CD4-positive, alpha-beta T cell (primary cell): ENCODE measurements at regions not wholly inside any gene's neighbourhood (a gene's known extent, or its start where the extent isn't known, plus 50 kb on each side); places are given as distances from the start of the nearest gene placed in this dataset.

Source experiments
- ATAC-seq: fragments of 200-7000 bp; cut with Tn5 transposase; one replicate; pipeline ENCODE4 v1.10.0; 2022; ENCODE audit warnings: mild to moderate bottlenecking; ENCODE audit not compliant: poor library complexity
- CTCF ChIA-PET: fragments of 350-600 bp; sonication (Branson Sonifier 250); formaldehyde crosslinking; loops from one replicate; lab custom pipeline; 2021; ENCODE audit warnings: antibody characterized with exemption, inconsistent platforms; lab: Charles Lee
- POLR2A ChIA-PET: fragments of 350-600 bp; sonication (Branson Sonifier 250); formaldehyde crosslinking; loops from one replicate; lab custom pipeline; 2021; ENCODE audit warnings: antibody characterized with exemption, inconsistent platforms; lab: Charles Lee
- DNase-seq, 14 experiments: peaks; one replicate each; pipeline ENCODE4 v3.0.0-alpha.2; 2013 to 2020; ENCODE audit warnings: mixed read lengths in 2 of 14
- H3K27ac ChIP-seq, 2 donors: one replicate each; pipeline versions ENCODE4 v1.5.1 to v1.7.0; 2013; ENCODE audit warnings: low read length in 2 of 2, low read depth in 1 of 2, mild to moderate bottlenecking in 1 of 2
- H3K27me3 ChIP-seq, 2 experiments: 1 replicate in 1 of 2; 2 replicates in 1 of 2; pipeline versions ENCODE4 v1.6.1 to v1.7.0; 2013; ENCODE audit warnings: low read length in 2 of 2, control low read depth in 1 of 2, mild to moderate bottlenecking in 1 of 2, moderate library complexity in 1 of 2; ENCODE audit not compliant: insufficient read depth in 2 of 2, control insufficient read depth in 1 of 2
- H3K36me3 ChIP-seq: one replicate; pipeline ENCODE4 v1.6.1; 2013; ENCODE audit warnings: low read length, control low read depth; ENCODE audit not compliant: insufficient read depth
- H3K4me1 ChIP-seq: one replicate; pipeline ENCODE4 v1.6.1; 2013; ENCODE audit warnings: low read length, control low read depth; ENCODE audit not compliant: insufficient read depth
- H3K4me3 ChIP-seq: one replicate; pipeline ENCODE4 v1.5.1; 2013; ENCODE audit warnings: mild to moderate bottlenecking, low read length, moderate library complexity
- H3K9me3 ChIP-seq, 2 experiments: 1 replicate in 1 of 2; 2 replicates in 1 of 2; pipeline versions ENCODE4 v1.6.1 to v1.7.0; 2013; ENCODE audit warnings: low read length in 2 of 2, mild to moderate bottlenecking in 2 of 2, control low read depth in 1 of 2, moderate library complexity in 1 of 2; ENCODE audit not compliant: control insufficient read depth in 1 of 2, insufficient read depth in 1 of 2
- H3K27ac Mint-ChIP-seq: one replicate; pipeline ENCODE4 v1.8.0; 2020; ENCODE audit warnings: mixed read lengths
- H3K27me3 Mint-ChIP-seq: one replicate; pipeline ENCODE4 v1.8.0; 2021; ENCODE audit warnings: mixed read lengths
- H3K36me3 Mint-ChIP-seq: one replicate; pipeline ENCODE4 v1.8.0; 2021; ENCODE audit warnings: low read depth, mixed read lengths
- H3K4me1 Mint-ChIP-seq: one replicate; pipeline ENCODE4 v1.8.0; 2021; ENCODE audit warnings: low read depth, mixed read lengths
- H3K4me3 Mint-ChIP-seq: one replicate; pipeline ENCODE4 v1.8.0; 2020; ENCODE audit warnings: mild to moderate bottlenecking, mixed read lengths
- H3K9me3 Mint-ChIP-seq: one replicate; pipeline ENCODE4 v1.8.0; 2020; ENCODE audit warnings: mixed read lengths
- intact Hi-C, 2 experiments: fragments of 100-400 bp; cut with DNase I in 1 of 2; cut with micrococcal nuclease in 1 of 2; formaldehyde crosslinking; loops; one replicate each; pipeline versions ENCODE4 v1.15.1 to v1.9.0; 2023 to 2025; cut with DNase I, micrococcal nuclease
- TF ChIP-seq, protein P1 (sequence below): fragments of 200-600 bp; IDR thresholded peaks from one replicate; pipeline ENCODE4 v1.8.0; 2022; ENCODE audit warnings: antibody characterized with exemption, mild to moderate bottlenecking

GRCh38 chr16:72612718-72613117, 435.2 kb downstream of the ZFHX3 start:
- Histone ChIP-seq H3K27me3 (no peaks in the 10 kb centered on the region), H3K27ac (no peak overlapping the region), H3K4me3 (no peak overlapping the region), H3K9me3 (no peaks in the 10 kb centered on the region), H3K4me1 (no peaks in the 10 kb centered on the region), H3K36me3 (no peaks in the 10 kb centered on the region)
- Mint-ChIP-seq H3K36me3 (no peaks in the 10 kb centered on the region), H3K27me3 (no peaks in the 10 kb centered on the region), H3K27ac (no peak overlapping the region), H3K9me3 (no peaks in the 10 kb centered on the region), H3K4me1 (no peaks in the 10 kb centered on the region), H3K4me3 (no peak overlapping the region)
- ATAC-seq (no peak), DNase-seq (no peak)
- intact Hi-C loops, result no loop called here
- POLR2A ChIA-PET, result no interaction called here
- CTCF ChIA-PET, result no interaction called here
- TF ChIP-seq, protein P1, sequence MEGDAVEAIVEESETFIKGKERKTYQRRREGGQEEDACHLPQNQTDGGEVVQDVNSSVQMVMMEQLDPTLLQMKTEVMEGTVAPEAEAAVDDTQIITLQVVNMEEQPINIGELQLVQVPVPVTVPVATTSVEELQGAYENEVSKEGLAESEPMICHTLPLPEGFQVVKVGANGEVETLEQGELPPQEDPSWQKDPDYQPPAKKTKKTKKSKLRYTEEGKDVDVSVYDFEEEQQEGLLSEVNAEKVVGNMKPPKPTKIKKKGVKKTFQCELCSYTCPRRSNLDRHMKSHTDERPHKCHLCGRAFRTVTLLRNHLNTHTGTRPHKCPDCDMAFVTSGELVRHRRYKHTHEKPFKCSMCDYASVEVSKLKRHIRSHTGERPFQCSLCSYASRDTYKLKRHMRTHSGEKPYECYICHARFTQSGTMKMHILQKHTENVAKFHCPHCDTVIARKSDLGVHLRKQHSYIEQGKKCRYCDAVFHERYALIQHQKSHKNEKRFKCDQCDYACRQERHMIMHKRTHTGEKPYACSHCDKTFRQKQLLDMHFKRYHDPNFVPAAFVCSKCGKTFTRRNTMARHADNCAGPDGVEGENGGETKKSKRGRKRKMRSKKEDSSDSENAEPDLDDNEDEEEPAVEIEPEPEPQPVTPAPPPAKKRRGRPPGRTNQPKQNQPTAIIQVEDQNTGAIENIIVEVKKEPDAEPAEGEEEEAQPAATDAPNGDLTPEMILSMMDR, result no peak

DNA sequence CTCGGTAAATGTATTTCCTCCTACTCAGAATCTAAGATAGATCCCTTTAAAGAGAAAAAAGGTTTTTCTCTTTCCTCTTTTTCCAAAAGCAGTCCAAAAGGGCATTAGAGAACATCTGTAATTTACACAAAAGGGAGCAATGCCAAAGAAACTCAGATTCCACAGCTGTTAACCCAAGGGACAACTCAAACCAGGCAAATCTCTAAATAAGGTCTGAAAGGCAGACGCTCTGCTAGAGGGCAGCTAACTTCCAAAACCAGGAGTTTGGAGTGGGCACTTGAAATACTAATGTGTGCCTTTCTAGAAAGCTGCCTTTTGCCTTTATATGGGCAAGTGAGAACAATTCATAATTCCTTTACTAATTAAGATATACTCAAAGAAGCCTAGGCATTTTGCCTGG, 435.7 kb downstream of the ZFHX3 start:
- no peaks in the 10 kb centered on the region for H3K27me3 ChIP-seq
- no peaks in the 10 kb centered on the region for H3K9me3 ChIP-seq
- no peaks in the 10 kb centered on the region for H3K4me1 Mint-ChIP-seq
- H3K27ac Mint-ChIP-seq, result no peak overlapping the region
- intact Hi-C loops, result no loop called here
- H3K27me3 Mint-ChIP-seq, result no peaks in the 10 kb centered on the region
- TF ChIP-seq, protein P1, result no peak
- H3K4me3 Mint-ChIP-seq, result no peak overlapping the region
- H3K27ac ChIP-seq, result no peak overlapping the region
- no peaks in the 10 kb centered on the region for H3K36me3 ChIP-seq
- ATAC-seq (no peak), DNase-seq (no peak)
- H3K4me3 ChIP-seq, result no peak overlapping the region
- H3K36me3 Mint-ChIP-seq, result no peaks in the 10 kb centered on the region
- no peaks in the 10 kb centered on the region for H3K9me3 Mint-ChIP-seq
- POLR2A ChIA-PET, result no interaction called here
- CTCF ChIA-PET, result no interaction called here
- no peaks in the 10 kb centered on the region for H3K4me1 ChIP-seq

DNA sequence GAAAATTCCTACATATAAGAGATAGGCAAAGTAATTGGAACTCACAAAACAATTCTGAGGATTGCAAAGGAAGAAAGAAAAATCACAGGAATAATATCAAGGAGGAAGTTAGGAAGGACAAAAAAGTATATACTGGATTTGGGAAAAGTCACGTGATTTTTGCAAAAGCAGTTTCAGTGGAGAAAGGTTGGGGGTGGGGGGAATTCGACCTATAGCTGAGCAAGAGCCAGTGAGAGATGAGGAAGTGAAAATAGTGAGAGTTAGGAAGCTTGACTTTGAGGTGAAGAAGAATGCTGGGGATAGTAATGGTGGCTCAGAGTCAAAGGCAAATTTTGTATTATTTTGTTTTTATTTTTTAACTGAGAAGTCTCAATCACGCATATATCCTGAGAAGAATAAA, 438.0 kb upstream of the PMFBP1 start:
- Histone ChIP-seq H3K9me3 (no peaks in the 10 kb centered on the region), H3K27ac (no peak overlapping the region), H3K27me3 (no peaks in the 10 kb centered on the region), H3K36me3 (no peaks in the 10 kb centered on the region), H3K4me3 (no peak overlapping the region), H3K4me1 (no peaks in the 10 kb centered on the region)
- Mint-ChIP-seq H3K4me1 (no peaks in the 10 kb centered on the region), H3K27ac (no peak overlapping the region), H3K4me3 (no peak overlapping the region), H3K9me3 (no peaks in the 10 kb centered on the region), H3K36me3 (no peaks in the 10 kb centered on the region), H3K27me3 (no peaks in the 10 kb centered on the region)
- POLR2A ChIA-PET, result no interaction called here
- DNase-seq (no peak), ATAC-seq (no peak)
- TF ChIP-seq, protein P1, result no peak
- intact Hi-C loops, result no loop called here
- CTCF ChIA-PET, result no interaction called here
